SK-N-SH (cell line): ENCODE measurements at regions not wholly inside any gene's neighbourhood (a gene's known extent, or its start where the extent isn't known, plus 50 kb on each side); places are given as distances from the start of the nearest gene placed in this dataset.

Source experiments
- FOXJ3 ChIP-seq: sonication (generic); formaldehyde crosslinking; IDR thresholded peaks from 2 replicates; pipeline ENCODE4 v1.5.1; 2020; ENCODE audit warnings: mild to moderate bottlenecking, missing genetic modification reagents
- MXI1 ChIP-seq: IDR thresholded peaks from 2 replicates; pipeline ENCODE4 v1.6.1; 2012; ENCODE audit warnings: mild to moderate bottlenecking, low read depth, low read length, improper control_type of control experiment
- TF ChIP-seq, protein P1 (sequence below): fragments of 150-350 bp; IDR thresholded peaks from 2 replicates; pipeline ENCODE4 v1.6.1; 2017; ENCODE audit warnings: antibody characterized with exemption, low read length, low read depth, borderline replicate concordance
- TF ChIP-seq, protein P2 (sequence below): fragments of 200-600 bp; sonication (generic); IDR thresholded peaks from 2 replicates; pipeline ENCODE4 v1.6.1; 2017; ENCODE audit warnings: antibody characterized with exemption, mild to moderate bottlenecking, moderate library complexity

DNA sequence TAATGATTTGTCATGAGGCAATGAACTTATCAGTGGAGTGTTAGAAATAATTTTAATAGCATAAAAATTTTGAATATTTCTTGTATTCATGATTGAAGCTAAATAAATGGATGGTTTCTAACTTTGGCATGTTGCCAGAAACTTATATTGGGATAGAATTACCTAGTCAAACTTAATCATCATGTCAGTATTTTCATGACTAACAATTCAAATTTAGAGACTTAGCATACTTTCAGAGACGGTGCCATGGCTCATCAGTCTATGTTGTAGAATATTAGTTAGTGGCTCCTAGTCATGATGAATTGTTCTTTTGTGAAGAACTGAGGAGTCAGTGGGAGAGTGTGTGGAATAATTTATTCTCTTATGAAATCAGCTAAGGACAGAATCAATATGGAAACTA, 599.6 kb upstream of the POT1 start:
- TF ChIP-seq FOXJ3 (CRISPR knock-in tag) (no peak), MXI1 (no peak)
- TF ChIP-seq, protein P1, sequence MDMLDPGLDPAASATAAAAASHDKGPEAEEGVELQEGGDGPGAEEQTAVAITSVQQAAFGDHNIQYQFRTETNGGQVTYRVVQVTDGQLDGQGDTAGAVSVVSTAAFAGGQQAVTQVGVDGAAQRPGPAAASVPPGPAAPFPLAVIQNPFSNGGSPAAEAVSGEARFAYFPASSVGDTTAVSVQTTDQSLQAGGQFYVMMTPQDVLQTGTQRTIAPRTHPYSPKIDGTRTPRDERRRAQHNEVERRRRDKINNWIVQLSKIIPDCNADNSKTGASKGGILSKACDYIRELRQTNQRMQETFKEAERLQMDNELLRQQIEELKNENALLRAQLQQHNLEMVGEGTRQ = no peak
- TF ChIP-seq, protein P2, sequence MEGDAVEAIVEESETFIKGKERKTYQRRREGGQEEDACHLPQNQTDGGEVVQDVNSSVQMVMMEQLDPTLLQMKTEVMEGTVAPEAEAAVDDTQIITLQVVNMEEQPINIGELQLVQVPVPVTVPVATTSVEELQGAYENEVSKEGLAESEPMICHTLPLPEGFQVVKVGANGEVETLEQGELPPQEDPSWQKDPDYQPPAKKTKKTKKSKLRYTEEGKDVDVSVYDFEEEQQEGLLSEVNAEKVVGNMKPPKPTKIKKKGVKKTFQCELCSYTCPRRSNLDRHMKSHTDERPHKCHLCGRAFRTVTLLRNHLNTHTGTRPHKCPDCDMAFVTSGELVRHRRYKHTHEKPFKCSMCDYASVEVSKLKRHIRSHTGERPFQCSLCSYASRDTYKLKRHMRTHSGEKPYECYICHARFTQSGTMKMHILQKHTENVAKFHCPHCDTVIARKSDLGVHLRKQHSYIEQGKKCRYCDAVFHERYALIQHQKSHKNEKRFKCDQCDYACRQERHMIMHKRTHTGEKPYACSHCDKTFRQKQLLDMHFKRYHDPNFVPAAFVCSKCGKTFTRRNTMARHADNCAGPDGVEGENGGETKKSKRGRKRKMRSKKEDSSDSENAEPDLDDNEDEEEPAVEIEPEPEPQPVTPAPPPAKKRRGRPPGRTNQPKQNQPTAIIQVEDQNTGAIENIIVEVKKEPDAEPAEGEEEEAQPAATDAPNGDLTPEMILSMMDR = no peak
